ENCODE measurements at regions not wholly inside any gene's neighbourhood (a gene's known extent, or its start where the extent isn't known, plus 50 kb on each side); places are given as distances from the start of the nearest gene placed in this dataset.

DNA sequence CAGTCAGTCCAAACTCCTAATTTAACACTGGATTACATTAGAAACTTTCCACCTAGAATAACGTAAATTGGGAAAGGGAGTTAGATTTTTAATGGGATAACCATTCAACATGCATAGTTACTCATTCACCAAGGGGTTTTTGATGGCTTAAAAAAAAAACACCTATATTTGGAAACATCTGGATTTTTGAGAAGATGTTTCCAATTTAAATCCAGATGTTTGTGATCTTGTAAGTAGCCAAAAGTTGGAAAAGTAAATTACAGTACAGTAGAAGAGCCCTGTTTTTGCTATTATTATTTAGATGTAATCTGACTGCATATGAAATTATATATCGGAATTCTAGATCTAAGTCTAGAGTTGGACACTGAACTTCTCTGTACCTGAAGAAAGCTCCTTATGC lies 478.2 kb downstream of the CD83 start:
- TF ChIP-seq EZH2 (optimal IDR thresholded peaks at IDR 0.05; ENCODE audit: low read depth, low read length): no peak
- TF ChIP-seq EZH2phosphoT487 (IDR thresholded peaks at IDR 0.05; ENCODE audit: low read length): no peak

Measured in MM.1S (cell line).